NCI-H1092 (cell line): ENCODE measurements at regions not wholly inside any gene's neighbourhood (a gene's known extent, or its start where the extent isn't known, plus 50 kb on each side); places are given as distances from the start of the nearest gene placed in this dataset.
"Not testable (repeated sequence)": the region's sequence is repeated elsewhere in the genome, so short reads cannot be mapped to it uniquely, and the experiment has no call there.

Source experiments
- DNase-seq: peaks from one replicate; lab custom pipeline; 2025; lab: John Stamatoyannopoulos, UW

- no peak for DNase-seq
These were observed 404.4 kb downstream of the BMP2 start for GRCh38 chr20:7171911-7172310.

GRCh38 chr20:7174554-7174953 lies 407.1 kb downstream of the BMP2 start:
- no peak for DNase-seq

GRCh38 chr20:7175827-7176226 lies 408.3 kb downstream of the BMP2 start:
- not testable (repeated sequence) for DNase-seq

GRCh38 chr20:7178004-7178403 lies 410.5 kb downstream of the BMP2 start:
- no peak for DNase-seq

GRCh38 chr20:7180256-7181045 lies 413.0 kb downstream of the BMP2 start:
- DNase-seq = no peak

GRCh38 chr20:7189231-7189630 lies 421.7 kb downstream of the BMP2 start:
- DNase-seq = no peak

GRCh38 chr20:7193681-7194080 lies 426.2 kb downstream of the BMP2 start:
- DNase-seq = no peak

GRCh38 chr20:7195704-7196103 lies 428.2 kb downstream of the BMP2 start:
- no peak for DNase-seq

GRCh38 chr20:7196481-7196880 lies 429.0 kb downstream of the BMP2 start:
- DNase-seq = no peak

- no peak for DNase-seq
These were observed 432.4 kb downstream of the BMP2 start for GRCh38 chr20:7199861-7200260.

- DNase-seq = no peak
These were observed 439.8 kb downstream of the BMP2 start for GRCh38 chr20:7207186-7207798.

GRCh38 chr20:7210910-7211309 lies 443.4 kb downstream of the BMP2 start:
- no peak for DNase-seq

GRCh38 chr20:7214081-7214740 lies 446.7 kb downstream of the BMP2 start:
- no peak for DNase-seq

GRCh38 chr20:7217606-7218005 lies 450.1 kb downstream of the BMP2 start:
- DNase-seq = no peak

GRCh38 chr20:7220755-7221154 lies 453.3 kb downstream of the BMP2 start:
- DNase-seq = no peak

GRCh38 chr20:7226156-7226555 lies 458.7 kb downstream of the BMP2 start:
- no peak for DNase-seq

GRCh38 chr20:7231303-7231702 lies 463.8 kb downstream of the BMP2 start:
- no peak for DNase-seq

- no peak for DNase-seq
These were observed 465.3 kb downstream of the BMP2 start for GRCh38 chr20:7232796-7233195.

GRCh38 chr20:7237251-7237650 lies 469.8 kb downstream of the BMP2 start:
- DNase-seq = no peak

- DNase-seq = no peak
These were observed 473.0 kb downstream of the BMP2 start for GRCh38 chr20:7240490-7240889.

GRCh38 chr20:7248281-7249201 lies 481.1 kb downstream of the BMP2 start:
- no peak for DNase-seq

- DNase-seq = no peak
These were observed 482.9 kb downstream of the BMP2 start for GRCh38 chr20:7250337-7250736.
